ENCODE measurements at regions not wholly inside any gene's neighbourhood (a gene's known extent, or its start where the extent isn't known, plus 50 kb on each side); places are given as distances from the start of the nearest gene placed in this dataset.
"Not testable (repeated sequence)": the region's sequence is repeated elsewhere in the genome, so short reads cannot be mapped to it uniquely, and the experiment has no call there.

DNA sequence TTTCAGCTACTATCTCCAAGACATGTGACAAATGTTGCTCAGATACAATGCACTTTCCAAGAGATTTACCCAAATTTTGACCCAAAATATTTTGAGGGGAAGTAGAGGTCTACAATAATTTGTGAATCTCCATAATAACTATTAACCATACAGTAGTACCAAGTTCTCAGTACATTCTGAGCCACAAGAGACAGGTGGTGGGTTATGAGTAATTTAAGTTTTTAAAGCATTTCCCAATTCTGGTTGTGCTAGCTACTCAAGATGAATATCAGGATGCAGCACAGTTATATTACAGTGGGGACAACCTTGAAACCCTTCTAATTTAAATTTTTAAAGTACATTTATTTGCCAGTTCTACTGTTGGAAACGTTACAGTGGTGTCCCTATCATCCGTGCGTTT, 92.2 kb upstream of the MITF start:
- no peak for DNase-seq

DNA sequence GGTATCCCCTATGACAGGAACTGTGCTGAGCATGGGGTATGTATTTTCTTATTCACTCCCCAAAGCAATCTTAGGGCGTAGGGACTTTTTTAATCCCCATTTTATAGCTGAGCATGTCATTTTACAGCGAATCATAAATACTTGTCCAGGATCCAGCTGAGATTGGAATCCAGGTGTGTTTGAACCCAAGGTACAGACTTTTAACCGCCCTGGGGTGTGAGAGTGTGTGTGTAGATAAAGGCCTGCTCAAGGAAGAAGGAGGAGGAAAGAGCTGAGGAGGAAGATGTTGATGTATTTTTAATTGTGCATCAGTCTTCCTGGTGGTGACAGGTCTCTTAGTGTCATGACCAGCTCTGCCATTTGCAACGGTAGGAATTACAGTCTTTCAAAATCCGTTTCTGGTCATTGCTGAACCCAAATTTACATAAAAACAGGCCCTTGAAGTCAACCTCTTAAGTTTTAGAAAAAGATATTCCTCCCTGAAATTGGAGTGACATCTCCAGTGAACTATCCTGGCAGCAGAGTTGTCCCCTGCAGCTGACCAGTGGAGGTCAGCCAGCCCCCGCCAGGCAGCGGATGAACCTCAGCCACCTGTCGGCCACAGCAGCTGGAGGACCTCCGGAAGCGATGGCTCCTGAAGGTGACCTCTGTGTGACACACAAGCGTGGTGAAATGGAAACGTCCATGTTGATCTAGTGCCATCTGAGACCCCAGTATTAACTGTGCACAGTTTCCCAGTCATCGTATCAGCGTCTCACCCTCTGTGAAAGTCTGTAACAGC, 92.8 kb upstream of the MITF start:
- DNase-seq, result no peak

- no peak for DNase-seq
Measured at GRCh38 chr3:69642606-69643005, 96.7 kb upstream of the MITF start.

GRCh38 chr3:69639851-69640250, 99.4 kb upstream of the MITF start:
- no peak for DNase-seq

- no peak for DNase-seq
Measured at GRCh38 chr3:69628951-69629350, 110.3 kb upstream of the MITF start.

DNA sequence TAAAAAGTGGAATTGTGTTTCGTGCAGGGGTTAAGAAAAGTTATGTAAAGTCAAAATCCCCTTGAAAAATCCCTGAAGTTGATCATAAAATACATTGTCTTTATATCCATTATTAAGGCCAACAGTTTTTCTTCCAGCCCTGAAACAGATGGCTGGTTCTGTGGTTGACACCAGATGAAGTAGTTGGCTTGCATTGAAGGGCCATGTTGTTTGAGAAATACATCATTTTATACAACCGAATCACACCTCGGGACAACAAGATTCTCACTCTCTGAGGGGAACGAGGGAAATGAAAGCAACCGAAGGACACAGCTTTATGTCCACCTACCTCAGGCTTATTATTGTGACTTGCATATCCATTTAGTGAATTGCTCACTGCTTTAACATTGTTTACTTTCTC, 126.0 kb upstream of the MITF start:
- DNase-seq, result no peak

GRCh38 chr3:69612791-69613190, 126.5 kb upstream of the MITF start:
- DNase-seq, result no peak

GRCh38 chr3:69609566-69609965, 129.7 kb upstream of the MITF start:
- DNase-seq, result not testable (repeated sequence)

- DNase-seq, result no peak
Measured at GRCh38 chr3:69607466-69608305, 131.6 kb upstream of the MITF start.

GRCh38 chr3:69605867-69606266, 133.4 kb upstream of the MITF start:
- no peak for DNase-seq

DNA sequence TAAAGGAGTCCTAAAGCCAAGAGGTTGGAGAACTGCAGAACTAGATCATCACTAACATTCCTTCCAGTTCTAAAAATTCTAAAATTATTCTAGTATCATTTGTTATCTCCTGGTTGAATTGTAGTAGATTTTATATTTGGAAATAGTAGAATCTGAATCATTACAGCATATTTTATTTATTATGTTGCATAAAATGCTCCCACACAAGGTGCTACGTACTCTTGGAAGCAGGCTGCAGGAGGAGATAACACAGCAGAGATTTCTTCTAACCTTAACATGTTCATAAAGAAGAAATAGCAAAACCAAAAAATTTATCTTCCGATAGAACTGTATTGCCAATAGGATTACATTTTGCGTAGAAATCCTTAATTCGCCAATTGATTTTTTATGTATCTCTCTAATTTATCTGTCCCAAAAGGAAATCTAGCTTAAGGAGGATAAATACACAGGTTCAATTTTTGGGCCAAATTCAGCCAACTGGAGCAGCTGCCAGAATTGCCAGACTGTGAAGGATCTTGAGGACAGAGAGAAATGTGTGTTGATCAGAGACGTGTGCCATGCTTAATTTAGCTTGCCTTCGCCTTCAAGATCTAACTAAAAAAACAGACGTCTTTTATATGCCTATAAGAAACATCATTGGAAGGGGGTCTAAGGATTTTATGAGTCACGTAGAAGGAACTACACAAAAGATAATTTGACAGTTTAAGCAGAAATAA, 134.4 kb upstream of the MITF start:
- no peak for DNase-seq

DNA sequence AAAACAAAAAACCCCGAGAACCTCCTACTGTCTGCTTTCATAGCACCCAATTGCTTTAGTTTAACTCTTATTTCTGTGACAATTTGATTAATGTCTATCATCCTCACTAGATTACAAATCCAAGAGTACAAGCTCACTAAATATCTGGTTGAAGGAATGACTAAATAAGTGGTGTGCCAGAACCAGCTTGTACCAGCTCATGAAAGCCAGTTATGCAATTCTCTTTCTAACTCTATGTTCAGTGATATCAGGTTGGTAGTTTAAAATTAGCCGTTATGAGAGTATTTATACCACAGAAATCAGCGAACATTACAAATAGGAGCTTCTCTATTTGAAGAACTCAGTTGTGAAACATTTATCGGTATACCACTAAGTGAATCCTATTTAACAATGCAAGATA, 137.2 kb upstream of the MITF start:
- no peak for DNase-seq

- DNase-seq, result no peak
Measured at GRCh38 chr3:69594286-69594685, 145.0 kb upstream of the MITF start.

DNA sequence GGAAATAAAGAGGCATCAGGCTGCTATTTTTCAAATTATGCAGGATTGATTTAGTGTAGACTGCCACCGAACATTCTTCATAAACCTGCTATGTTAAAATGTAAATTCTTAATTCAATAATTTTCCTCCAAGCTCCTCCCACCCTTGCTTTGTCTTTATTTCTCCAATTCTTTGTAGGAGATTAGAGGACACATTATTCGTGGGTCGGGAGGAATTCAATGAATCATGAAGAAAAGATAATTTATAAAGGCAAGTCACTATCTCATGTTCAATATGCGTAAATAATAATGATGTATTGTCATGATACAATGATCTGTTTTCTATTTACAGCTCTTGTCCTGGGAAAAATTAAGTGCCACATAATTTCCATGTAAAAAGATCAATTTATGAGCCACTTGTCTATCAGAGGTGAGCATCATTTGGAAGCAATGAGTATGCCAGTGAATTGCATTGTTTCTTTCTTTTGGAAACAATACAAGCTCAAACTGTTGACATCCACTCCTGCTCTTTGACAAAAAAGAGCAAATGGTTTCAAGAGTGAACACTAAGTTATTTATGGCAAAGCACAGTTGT, 148.0 kb upstream of the MITF start:
- DNase-seq, result no peak

DNA sequence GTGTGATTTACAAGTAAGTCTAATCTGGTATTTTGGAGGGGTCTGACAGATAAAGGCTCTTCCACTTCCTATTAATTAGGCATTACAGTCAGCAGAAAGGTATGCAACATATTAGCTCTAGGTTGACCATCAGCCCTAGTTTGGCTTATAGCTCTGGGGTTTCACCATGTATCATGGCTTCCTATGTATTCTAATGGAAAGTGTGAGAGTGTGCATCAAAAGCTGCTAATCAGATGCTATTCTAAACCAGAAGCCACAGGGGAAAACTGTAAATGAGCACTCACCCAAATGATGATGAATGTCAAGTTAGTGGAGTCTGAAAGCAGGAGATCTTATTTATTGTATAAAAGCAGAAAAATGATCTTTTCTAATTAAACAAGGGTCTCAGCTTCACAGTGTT, 149.2 kb upstream of the MITF start:
- DNase-seq, result no peak

GRCh38 chr3:69588170-69588569, 151.1 kb upstream of the MITF start:
- DNase-seq, result no peak

- no peak for DNase-seq
Measured at GRCh38 chr3:69585472-69585871, 153.8 kb upstream of the MITF start.

DNA sequence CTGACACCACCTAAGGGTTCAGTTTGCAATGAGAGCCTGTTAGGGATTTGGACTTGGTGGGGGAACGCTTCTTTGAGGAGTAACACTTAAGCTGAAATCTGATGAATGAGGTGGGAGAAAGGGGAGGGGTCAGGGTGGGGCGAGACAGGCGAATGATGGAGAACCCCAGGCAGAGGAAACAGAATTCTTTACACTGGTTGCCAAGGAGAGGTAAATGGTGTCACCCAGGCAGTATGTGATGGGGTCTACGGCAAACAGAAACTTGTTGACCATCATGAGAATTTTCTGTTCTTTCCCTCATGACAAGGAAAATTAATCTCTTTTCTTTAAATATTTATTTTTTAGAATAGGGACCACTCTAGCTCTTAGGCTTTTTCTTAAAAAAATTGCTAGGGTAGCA, 157.2 kb upstream of the MITF start:
- DNase-seq, result no peak

DNA sequence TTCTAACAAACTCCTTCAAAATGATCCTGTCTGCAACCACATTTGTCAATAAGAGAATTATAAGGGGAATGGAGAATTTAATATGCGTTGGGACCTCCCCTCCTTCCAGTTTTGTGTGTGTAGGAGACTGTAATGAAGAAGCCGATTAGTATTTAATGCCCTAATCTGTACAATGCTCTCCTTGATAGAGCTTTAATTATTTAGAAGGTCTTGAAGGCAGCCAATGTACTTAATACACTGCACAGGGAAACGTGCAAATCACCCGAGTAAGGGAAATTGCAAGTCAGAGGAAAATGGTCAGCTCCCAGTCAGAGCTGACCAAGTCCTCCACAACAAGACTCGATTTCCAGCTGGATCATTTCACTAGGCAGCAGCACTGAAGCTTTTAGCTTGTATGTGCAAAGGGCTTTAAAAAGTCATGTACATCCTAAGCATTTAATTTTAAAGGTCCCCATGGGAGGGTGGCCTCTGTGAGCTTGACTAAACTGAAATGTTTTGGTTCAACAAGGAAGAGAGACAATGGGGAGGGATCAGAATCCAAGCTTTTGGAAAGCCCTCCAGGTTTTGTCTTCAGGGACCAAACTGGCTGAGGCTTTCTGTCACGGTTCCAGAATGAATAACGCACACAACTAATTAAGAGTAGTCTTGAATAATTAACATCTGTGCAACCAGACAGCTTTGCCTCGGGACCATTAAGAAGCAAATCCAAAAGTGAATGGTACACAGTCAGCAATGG, 159.8 kb upstream of the MITF start:
- DNase-seq, result no peak

DNA sequence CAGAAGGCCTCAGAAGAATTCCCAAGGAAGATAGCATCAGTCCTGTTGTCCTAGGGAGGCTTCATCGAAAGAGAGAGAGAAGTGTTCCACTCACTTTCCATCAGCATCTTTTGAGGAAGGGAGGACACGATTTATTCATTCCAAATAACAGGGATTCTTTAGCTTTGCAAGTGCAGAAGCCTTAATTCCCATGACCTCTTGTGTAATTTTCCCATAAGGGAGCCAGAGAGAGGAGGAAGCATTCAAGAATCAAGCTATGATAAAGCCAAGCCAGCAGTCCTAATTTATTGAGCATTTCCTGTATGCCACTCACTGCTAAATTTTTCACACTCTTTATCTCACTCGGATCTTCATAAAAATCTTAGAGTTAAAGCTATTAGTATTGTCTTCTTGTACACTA, 169.7 kb upstream of the MITF start:
- no peak for DNase-seq

- DNase-seq, result no peak
Measured at GRCh38 chr3:69568951-69569350, 170.3 kb upstream of the MITF start.

DNA sequence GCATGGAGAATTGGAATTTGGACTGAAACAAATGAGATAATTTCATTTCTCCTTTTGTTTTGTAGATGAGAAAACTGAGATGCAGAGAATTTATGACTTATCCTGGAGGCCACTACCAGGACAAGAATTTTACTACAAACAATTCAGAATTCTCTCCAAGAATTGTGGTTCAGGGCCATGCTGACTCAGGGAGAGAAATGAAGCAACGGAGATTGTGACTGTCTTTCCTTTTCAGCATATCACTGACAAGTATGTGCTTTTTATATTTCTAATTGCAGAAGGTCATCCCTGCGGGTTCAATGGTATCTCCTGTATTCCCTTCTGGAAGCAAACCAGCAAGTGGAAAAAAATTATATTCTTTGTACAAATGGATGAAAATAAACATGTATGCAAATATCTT, 170.8 kb upstream of the MITF start:
- no peak for DNase-seq

- DNase-seq, result no peak
Measured at GRCh38 chr3:69567710-69568052, 171.6 kb upstream of the MITF start.
